PC-9 (cell line): ENCODE measurements at regions not wholly inside any gene's neighbourhood (a gene's known extent, or its start where the extent isn't known, plus 50 kb on each side); places are given as distances from the start of the nearest gene placed in this dataset.
A peak's percentile ranks its signal among the peaks of the same experiment; 100 is the strongest.

Source experiments
- BruUV-seq: library from RNA; stranded (reverse); fragments of 400-500 nt; replicated peaks from 2 replicates; lab custom pipeline; 2021; lab: Mats Ljungman, UMichigan
- CTCF ChIA-PET: fragments of 300-600 bp; sonication (Branson Sonifier 250); formaldehyde crosslinking; loops from one replicate; lab custom pipeline; 2022; ENCODE audit warnings: antibody characterized with exemption; lab: Charles Lee
- POLR2A ChIA-PET: fragments of 300-600 bp; sonication (Branson Sonifier 250); formaldehyde crosslinking; loops from one replicate; lab custom pipeline; 2022; ENCODE audit warnings: antibody characterized with exemption; ENCODE audit not compliant: unreplicated experiment; lab: Charles Lee
- DNase-seq, 2 experiments: peaks; one replicate each; pipeline versions ENCODE4 v3.0.0 to v3.0.0-alpha.2; 2015 to 2022; ENCODE audit warnings: mixed read lengths in 1 of 2
- H2AFZ ChIP-seq: fragments of 200-600 bp; sonication (generic); 2 replicates; pipeline ENCODE4 v1.8.1; 2017; ENCODE audit warnings: antibody characterized with exemption
- H3F3A ChIP-seq: fragments of 200-600 bp; sonication (generic); 2 replicates; pipeline ENCODE4 v1.8.1; 2017; ENCODE audit warnings: antibody characterized with exemption, mild to moderate bottlenecking, low read depth; ENCODE audit not compliant: insufficient read depth
- H3K27ac ChIP-seq: fragments of 200-600 bp; sonication (generic); 2 replicates; pipeline ENCODE4 v1.6.1; 2016; ENCODE audit warnings: mixed run types
- H3K27me3 ChIP-seq: fragments of 200-600 bp; sonication (generic); 2 replicates; pipeline ENCODE4 v1.6.1; 2016; ENCODE audit warnings: low read depth, mixed run types; ENCODE audit not compliant: insufficient read depth
- H3K36me3 ChIP-seq: fragments of 200-600 bp; sonication (generic); 2 replicates; pipeline ENCODE4 v1.6.1; 2016; ENCODE audit warnings: low read depth, mixed run types
- H3K4me1 ChIP-seq: fragments of 200-600 bp; sonication (generic); replicated peaks from 2 replicates; pipeline ENCODE4 v1.6.1; 2016; ENCODE audit warnings: mixed run types; ENCODE audit not compliant: insufficient read depth
- H3K4me2 ChIP-seq: fragments of 200-600 bp; sonication (generic); 2 replicates; pipeline ENCODE4 v1.6.1; 2017; ENCODE audit warnings: mixed run types
- H3K4me3 ChIP-seq: fragments of 200-600 bp; sonication (generic); 2 replicates; pipeline ENCODE4 v1.6.1; 2016; ENCODE audit warnings: mixed run types
- H3K79me2 ChIP-seq: fragments of 200-600 bp; sonication (generic); 2 replicates; pipeline ENCODE4 v1.6.1; 2017; ENCODE audit warnings: low read depth, mixed run types
- H3K9me2 ChIP-seq: fragments of 200-600 bp; sonication (generic); 2 replicates; pipeline ENCODE4 v1.8.1; 2017; ENCODE audit warnings: mild to moderate bottlenecking; ENCODE audit not compliant: insufficient read depth
- H3K9me3 ChIP-seq: fragments of 200-600 bp; sonication (generic); 2 replicates; pipeline ENCODE4 v1.8.1; 2016; ENCODE audit warnings: low read depth; ENCODE audit not compliant: insufficient read depth
- H4K20me1 ChIP-seq: fragments of 200-600 bp; sonication (generic); 2 replicates; pipeline ENCODE4 v1.8.1; 2017; ENCODE audit not compliant: insufficient read depth
- CTCF ChIP-seq: fragments of 200-600 bp; sonication (generic); conservative IDR thresholded peaks from 2 replicates; pipeline ENCODE4 v1.6.1; 2017; ENCODE audit warnings: mixed run types, antibody characterized with exemption, mild to moderate bottlenecking, moderate library complexity
- EZH2 ChIP-seq: fragments of 200-600 bp; sonication (generic); IDR thresholded peaks from 2 replicates; pipeline ENCODE4 v1.8.0; 2017; ENCODE audit warnings: antibody characterized with exemption, low read depth
- intact Hi-C: fragments of 100-400 bp; cut with micrococcal nuclease; formaldehyde crosslinking; loops from one replicate; pipeline ENCODE4 v1.10.0; 2022; ENCODE audit not compliant: unreplicated experiment

- no peaks in the 10 kb centered on the region for H3F3A ChIP-seq
- no peaks in the 10 kb centered on the region for H3K36me3 ChIP-seq
- no peaks in the 10 kb centered on the region for H3K9me3 ChIP-seq
- DNase-seq, result no peak
- no peak for TF ChIP-seq EZH2
- TF ChIP-seq CTCF, result no peak
- BruUV-seq, result no TSS peak
- no peak overlapping the region for H2AFZ ChIP-seq
- ChIA-PET CTCF (no interaction called here), POLR2A (no interaction called here)
- no peaks in the 10 kb centered on the region for H3K4me1 ChIP-seq
- peaks cover 30% of the 10 kb centered on the region; the same call in 1 of the 2 replicates for H3K27me3 ChIP-seq
- H3K27ac ChIP-seq, result no peak overlapping the region
- no peak overlapping the region for H3K4me2 ChIP-seq
- no peaks in the 10 kb centered on the region for H3K79me2 ChIP-seq
- intact Hi-C loops, result no loop called here
- H3K9me2 ChIP-seq, result no peaks in the 10 kb centered on the region
- no peak overlapping the region for H3K4me3 ChIP-seq
- no peaks in the 10 kb centered on the region for H4K20me1 ChIP-seq
Measured at GRCh38 chr15:94083467-94084052, 147.8 kb upstream of the MCTP2 start.

- Histone ChIP-seq H4K20me1 (no peaks in the 10 kb centered on the region), H3K36me3 (no peaks in the 10 kb centered on the region)
Measured at GRCh38 chr15:94081829-94082228, 149.5 kb upstream of the MCTP2 start.

GRCh38 chr15:94080989-94081605, 150.3 kb upstream of the MCTP2 start:
- H3K4me3 ChIP-seq, result no peak overlapping the region
- DNase-seq, result no peak
- no peak overlapping the region for H3K27ac ChIP-seq

More at GRCh38 chr15:94081829-94082228, 149.5 kb upstream of the MCTP2 start:
- Histone ChIP-seq H3K79me2 (no peaks in the 10 kb centered on the region), H3K9me2 (no peaks in the 10 kb centered on the region), H3K9me3 (no peaks in the 10 kb centered on the region), H3K4me2 (no peak overlapping the region), H2AFZ (no peak overlapping the region), H3K27ac (no peak overlapping the region), H3K4me1 (no peaks in the 10 kb centered on the region), H3K27me3 (peaks cover 18% of the 10 kb centered on the region; the same call in 1 of the 2 replicates), H3K4me3 (no peak overlapping the region), H3F3A (no peaks in the 10 kb centered on the region)
- no TSS peak for BruUV-seq
- POLR2A ChIA-PET, result no interaction called here
- intact Hi-C loops, result no loop called here
- DNase-seq, result no peak
- TF ChIP-seq CTCF, result no peak
- no peak for TF ChIP-seq EZH2
- CTCF ChIA-PET, result no interaction called here

More at GRCh38 chr15:94080989-94081605, 150.3 kb upstream of the MCTP2 start:
- TF ChIP-seq CTCF (no peak), EZH2 (no peak)
- POLR2A ChIA-PET, result no interaction called here
- BruUV-seq, result no TSS peak
- Histone ChIP-seq H3K27me3 (peaks cover 14% of the 10 kb centered on the region; the same call in 1 of the 2 replicates), H3K4me1 (no peaks in the 10 kb centered on the region), H3F3A (no peaks in the 10 kb centered on the region), H4K20me1 (no peaks in the 10 kb centered on the region), H3K79me2 (no peaks in the 10 kb centered on the region), H3K36me3 (no peaks in the 10 kb centered on the region), H3K4me2 (peak overlapping the region; percentile 42), H3K9me3 (no peaks in the 10 kb centered on the region), H2AFZ (no peak overlapping the region), H3K9me2 (no peaks in the 10 kb centered on the region)
- intact Hi-C loops, result no loop called here
- CTCF ChIA-PET, result no interaction called here
